SK-N-SH (cell line): ENCODE measurements at regions not wholly inside any gene's neighbourhood (a gene's known extent, or its start where the extent isn't known, plus 50 kb on each side); places are given as distances from the start of the nearest gene placed in this dataset.

Experiments
- CTCF ChIP-seq: fragments of 200-600 bp; sonication (generic); IDR thresholded peaks from 2 replicates; pipeline ENCODE4 v1.6.1; 2017; ENCODE audit warnings: antibody characterized with exemption, mild to moderate bottlenecking, moderate library complexity
- EP300 ChIP-seq, 2 experiments: IDR thresholded peaks; 2 replicates each; pipeline versions ENCODE4 v1.4.0 to v1.6.1; 2012; ENCODE audit warnings: borderline replicate concordance in 1 of 2, low read depth in 1 of 2, low read length in 1 of 2
- JUND ChIP-seq: IDR thresholded peaks from 2 replicates; pipeline ENCODE4 v1.4.0; 2012
- MAX ChIP-seq: IDR thresholded peaks from 2 replicates; pipeline ENCODE4 v1.4.0; 2012; ENCODE audit warnings: low read depth
- RFX5 ChIP-seq: IDR thresholded peaks from 2 replicates; pipeline ENCODE4 v1.6.1; 2012; ENCODE audit warnings: mild to moderate bottlenecking, improper control_type of control experiment, low read length

GRCh38 chr12:22935090-22935489 lies 310.1 kb downstream of the ETNK1 start:
- TF ChIP-seq CTCF (no peak), RFX5 (no peak), JUND (no peak), EP300 (IDR thresholded peaks at IDR 0.05; ENCODE audit: borderline replicate concordance in 1 of 2, low read depth in 1 of 2, low read length in 1 of 2) (no peak), MAX (no peak)
